Posterior vena cava (tissue), 2 donors: ENCODE measurements at regions not wholly inside any gene's neighbourhood (a gene's known extent, or its start where the extent isn't known, plus 50 kb on each side); places are given as distances from the start of the nearest gene placed in this dataset.
"Not testable (repeated sequence)": the region's sequence is repeated elsewhere in the genome, so short reads cannot be mapped to it uniquely, and the experiment has no call there.

Experiments
- DNase-seq: peaks from one replicate; pipeline ENCODE4 v3.0.0-alpha.2; 2020; ENCODE audit warnings: low spot score
- intact Hi-C, 2 donors: fragments of 100-400 bp; cut with DNase I; formaldehyde crosslinking; loops; one replicate each; pipeline versions ENCODE4 v1.14.1 to v1.14.2; 2022 to 2023
- donor health status: DM: yes; HTN: yes; CAD: no.
- donor health status: DM: yes; HTN: yes; CAD: no.

DNA sequence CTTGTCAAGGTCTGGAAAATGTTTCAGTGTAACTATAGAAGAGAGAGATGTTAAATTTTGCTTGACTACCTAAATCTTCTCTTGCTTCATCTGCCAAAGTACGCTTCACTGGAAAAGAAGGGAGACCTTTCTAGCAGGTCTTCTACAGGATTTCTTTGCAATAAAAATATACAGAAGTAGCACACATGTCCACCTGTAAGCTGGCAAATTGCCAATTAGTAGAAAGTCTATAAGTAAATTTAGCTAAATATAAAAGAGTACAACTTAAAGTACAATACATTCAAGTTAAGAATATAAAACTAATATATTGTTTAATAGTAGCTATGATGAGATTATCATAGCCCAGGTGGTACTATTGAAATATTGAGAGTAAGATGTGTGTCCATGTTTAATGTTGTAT lies 128.5 kb upstream of the EDNRB start:
- intact Hi-C loops: no loop called here
- DNase-seq: no peak

DNA sequence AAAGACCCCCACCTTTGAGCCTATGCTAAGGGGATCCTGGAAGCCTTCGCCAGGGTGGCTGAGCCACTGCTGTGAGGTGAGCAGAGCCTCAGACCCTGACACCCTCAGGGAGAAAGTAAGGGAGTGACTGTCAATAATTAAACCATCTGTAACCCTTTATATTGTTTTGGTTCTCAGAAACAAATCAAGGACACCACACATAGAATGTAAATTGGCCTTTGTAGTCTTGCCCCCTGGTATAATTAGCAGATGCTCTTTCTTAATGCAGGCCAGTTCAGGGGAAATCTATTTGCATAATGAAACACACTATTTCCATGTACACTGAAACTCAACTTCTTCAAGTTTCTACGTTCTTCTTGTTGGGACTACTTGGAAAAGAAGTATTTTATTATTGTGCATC lies 127.7 kb upstream of the EDNRB start:
- DNase-seq: no peak
- intact Hi-C loops: no loop called here

DNA sequence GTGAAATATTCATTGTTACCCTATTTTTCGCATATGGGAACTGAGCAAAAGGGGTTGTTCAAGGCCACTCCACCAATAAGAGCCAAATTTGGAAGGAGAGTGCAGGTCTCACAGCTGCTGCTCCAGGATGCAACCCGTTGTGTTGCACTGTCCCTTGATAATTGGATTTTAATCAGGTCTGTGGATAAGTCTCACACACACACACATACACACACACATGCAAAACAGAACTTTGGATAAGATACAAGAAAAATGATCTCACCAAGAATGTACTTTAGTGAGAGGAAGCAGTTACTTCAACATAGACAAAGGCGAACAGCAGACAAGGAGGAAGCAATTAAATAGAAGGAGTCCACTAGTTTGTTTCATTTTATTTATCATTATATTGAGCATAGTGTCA lies 127.3 kb upstream of the EDNRB start:
- no peak for DNase-seq
- intact Hi-C loops: no loop called here

DNA sequence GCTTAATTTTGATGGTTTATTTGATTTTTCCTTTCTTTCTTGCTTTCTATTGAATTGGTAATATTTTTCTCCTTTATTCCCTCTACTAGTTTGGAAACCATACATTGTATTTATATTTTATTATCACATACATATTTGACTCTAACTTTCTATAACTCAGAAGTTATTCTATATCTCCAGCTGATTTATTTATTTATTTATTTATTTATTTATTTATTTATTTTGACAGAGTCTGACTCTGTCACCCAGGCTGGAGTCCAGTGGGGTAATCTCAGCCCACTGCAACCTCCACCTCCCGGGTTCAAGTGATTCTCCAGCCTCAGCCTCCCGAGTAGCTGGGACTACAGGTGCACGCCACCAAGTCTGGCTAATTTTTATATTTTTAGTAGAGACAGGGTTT lies 122.7 kb upstream of the EDNRB start:
- DNase-seq, intact Hi-C loops: not testable (repeated sequence)

DNA sequence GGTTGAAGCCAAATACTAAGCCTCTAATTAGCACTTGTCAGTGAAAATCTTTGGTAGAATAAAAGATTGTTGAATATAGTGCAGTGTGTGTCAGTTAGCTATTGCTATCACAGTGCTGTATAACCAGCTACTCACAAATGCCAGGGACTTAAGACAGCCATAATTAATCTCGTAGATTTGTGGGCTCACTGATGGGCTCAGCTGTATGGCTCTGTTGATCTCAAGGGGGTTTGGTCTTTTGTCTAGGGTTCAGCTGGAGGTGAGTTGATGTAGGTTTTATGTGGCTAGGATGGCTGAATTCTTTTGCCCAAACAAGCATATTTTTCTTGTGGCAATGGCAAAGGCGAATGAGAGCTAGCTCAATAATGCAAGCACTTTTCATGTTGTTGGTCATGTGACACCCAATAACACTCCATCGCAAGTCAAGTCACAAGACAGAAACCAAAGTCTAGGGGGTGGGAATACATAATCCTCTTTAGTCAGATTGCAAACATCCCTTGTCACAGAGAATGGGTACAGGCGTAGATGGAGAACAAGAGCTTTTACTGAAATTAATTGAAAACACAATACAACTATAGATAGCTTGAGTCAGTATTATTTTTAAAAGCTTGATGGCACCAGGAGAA lies 121.7 kb upstream of the EDNRB start:
- DNase-seq: no peak
- intact Hi-C loops: no loop called here

DNA sequence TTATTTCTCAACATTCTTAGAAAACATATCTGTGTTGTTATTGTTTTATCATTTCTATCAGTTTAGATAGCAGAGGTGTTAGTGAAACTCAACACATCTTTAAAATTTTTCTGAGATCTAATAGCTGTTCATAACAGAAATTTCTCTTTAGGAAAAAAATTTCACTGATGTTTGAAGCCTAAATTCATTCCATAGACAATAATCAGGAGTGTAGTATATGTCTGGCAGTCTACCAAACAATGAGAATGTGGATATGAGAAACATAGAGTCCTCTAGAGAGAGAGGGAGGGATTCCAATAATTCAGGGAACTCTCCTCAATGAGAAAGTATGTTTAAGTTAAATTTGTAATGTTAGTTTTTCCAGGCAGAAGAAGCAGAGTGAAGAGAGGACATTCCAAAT lies 118.2 kb upstream of the EDNRB start:
- intact Hi-C loops: loop anchor here in 1 of 2 donors (5.0 kb wide), 2 partner anchors 1065 to 1095 kb away; no protein-coding TSS in a partner anchor
- no peak for DNase-seq

DNA sequence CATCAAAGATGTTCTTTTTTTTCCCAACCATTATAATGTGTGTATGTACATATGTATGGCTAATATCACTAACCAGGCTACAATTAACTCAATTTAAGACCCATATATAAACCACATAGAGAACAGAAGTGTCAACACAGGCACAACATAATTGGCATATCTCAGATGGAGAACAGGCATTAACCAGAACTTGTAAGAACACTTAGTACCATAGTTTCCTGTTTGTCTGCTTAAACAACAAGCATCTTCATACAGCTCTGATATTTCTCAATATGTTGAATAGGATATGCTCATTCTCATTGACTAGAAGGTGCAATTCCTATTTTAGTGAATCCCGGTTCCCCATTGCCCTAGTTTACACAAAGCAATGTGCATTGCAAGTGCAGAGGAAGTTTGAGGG lies 116.9 kb upstream of the EDNRB start:
- intact Hi-C loops: loop anchor here in 1 of 2 donors (5.0 kb wide), 2 partner anchors 1063 to 1097 kb away; no protein-coding TSS in a partner anchor
- DNase-seq: no peak

DNA sequence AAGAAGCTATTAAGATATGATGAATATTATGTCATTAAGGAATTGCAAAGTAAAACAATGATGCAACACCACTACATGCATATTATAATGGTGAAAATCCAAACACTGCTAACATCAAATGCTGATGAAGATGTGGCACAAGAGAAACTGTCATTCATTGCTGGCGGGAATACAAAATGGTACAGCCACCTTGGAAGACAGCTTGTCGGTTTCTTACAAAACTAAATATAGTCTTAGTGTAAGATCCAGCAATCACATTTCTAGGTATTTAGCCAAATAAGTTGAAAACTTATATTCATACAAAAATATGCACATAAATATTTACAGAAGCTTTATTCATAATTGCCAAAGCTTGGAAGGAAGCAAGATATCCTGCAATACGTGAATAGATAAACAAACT lies 114.9 kb upstream of the EDNRB start:
- intact Hi-C loops: no loop called here
- no peak for DNase-seq

DNA sequence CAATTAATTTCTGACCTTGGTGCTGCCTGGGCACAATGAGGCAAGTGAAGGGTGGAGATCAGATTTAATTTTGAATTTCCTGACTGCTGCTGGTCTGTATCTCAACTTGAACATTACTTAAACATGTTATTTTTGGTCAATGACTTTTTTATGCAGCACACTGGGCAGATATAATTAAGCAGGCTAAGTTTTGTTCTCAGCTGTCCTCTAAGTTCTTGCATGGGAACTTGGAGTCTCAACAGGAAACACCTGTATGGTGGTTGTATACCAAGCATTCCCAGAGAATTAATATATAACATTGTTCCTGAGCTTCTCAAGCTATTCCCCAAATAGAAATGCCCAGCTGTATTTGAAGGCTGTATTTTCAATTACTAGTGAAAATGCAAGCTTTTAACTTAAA lies 113.5 kb upstream of the EDNRB start:
- intact Hi-C loops: no loop called here
- DNase-seq: no peak

DNA sequence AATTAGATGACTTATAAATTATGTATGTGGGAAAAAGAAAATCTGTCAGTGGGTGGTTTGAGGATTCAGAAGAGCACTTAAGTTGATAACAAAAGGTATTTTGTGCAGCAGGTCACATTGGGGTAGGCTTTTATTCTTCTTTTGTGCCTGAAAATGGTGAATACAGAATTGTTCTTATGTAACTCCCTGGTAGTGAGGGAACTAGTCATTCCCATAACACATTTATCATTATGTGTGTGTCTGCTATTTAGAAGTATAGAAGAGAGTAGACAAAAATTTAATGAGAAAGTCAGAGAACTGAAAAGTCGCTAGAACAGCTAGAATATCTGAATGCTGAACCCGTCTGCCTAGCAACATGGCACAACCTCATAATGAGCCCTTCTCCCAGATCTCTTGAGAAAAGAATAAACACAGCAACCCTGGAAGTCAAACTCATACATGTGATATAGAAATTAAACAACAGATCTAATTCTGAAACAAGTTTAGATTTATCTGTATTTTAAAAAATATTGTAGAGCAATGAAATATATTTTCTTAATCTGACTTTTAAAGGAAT lies 111.8 kb upstream of the EDNRB start:
- intact Hi-C loops: no loop called here
- no peak for DNase-seq

DNA sequence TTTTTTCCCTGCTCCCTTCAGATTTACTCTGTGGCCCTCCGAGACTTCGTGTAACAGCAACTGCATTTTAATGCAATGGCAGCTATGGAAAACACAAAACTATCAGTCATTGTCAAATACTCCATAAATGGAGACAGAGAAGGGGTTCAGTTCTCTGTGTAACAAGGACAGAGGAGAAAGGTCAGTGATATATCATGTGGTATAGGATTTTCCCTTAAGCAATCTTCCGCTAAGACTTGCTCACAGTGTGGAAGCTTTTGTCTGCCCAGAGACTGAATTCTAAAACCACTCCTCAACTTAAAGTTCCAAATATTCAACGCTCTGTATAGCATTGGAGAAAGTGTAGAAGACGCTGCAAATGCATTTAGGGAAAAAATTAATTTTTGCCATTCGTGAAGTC lies 111.3 kb upstream of the EDNRB start:
- DNase-seq: no peak
- intact Hi-C loops: no loop called here

DNA sequence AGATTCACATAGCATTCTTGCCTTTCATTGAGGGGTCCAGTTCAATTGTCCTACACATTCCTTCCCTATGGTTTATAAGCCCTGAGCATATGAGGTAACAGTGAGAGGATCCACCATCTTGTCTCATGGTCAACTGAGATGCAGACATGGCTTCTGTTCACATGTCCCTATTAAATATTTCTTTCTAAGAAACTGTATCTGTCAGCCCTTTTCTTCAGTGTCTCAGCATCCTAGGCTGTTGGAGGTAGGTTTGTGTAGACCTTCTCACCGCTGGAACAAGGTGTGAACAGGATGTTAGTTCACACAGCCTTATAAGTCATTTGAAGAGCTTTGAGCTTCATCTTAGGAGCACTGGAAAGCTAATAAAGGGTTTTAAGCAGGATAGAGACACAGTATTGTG lies 110.3 kb upstream of the EDNRB start:
- no peak for DNase-seq
- intact Hi-C loops: no loop called here

DNA sequence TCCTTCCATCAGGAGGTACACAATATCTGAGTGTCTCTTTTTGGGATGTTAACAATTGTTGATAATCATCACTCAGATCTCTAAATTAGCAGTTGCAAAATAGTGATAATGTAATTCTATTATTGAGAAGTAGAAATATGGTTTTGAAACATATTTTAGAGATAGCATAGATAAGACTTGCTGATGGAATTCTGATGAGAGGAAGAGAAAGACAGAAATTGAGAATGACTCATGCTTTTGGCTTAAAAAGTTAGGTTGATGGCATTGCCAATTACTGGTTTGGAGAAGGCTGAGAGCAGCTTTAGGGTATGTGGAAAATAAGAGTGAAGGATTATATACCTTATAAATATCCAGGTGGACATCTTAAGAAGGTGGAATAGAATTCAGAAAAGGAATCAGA lies 106.4 kb upstream of the EDNRB start:
- no peak for DNase-seq
- intact Hi-C loops: no loop called here

DNA sequence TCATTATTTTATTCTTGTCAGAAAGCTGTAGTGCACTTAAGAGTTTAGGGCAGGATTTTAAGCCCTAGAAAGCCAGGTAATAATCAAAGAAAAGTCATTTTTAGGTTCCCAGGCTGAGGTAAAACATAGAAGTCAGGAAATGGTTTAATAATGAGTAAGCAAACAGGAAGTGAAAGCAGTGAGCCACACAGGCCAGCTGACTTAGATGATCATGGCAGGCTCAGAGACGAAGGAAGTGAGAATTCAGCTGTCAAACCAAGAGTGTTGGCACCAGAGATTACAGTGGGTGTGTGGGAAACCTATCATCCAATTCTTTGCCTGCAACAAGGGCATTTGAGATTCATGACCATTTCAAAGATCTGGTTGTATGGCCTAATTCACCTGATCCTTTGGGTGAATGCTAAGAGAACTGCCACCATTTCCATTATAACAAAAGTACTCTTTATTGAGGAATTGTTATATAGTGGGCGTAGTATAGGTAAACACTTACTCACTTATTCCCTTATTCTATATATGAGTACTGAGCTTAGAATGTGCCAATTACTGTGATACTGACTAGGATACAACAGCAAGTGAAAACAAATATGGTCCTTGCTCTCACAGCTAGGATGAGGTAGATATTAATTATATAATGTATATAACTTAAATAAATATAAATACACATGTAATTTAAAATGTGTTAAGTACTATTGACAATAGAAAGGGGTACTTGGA lies 103.7 kb upstream of the EDNRB start:
- intact Hi-C loops: no loop called here
- no peak for DNase-seq

DNA sequence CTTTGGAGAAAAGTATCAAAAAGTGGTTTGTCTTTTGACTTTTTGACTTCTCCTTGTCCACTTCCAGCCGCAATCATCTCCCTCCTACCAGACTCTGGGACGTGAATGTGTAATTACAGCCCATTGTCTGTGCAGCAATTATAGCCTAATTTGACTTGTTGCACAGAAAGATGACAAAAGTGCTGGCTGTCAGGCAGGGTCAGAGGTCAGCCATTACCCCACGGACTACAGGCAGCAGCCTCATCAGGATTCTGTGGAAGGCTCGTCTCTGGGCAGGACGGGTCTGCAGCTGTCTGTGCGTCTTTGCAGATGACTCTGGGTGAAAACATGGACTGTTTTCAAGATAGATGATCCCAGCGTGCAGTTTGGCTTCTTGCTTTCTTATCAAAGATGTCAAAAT lies 102.2 kb upstream of the EDNRB start:
- intact Hi-C loops: no loop called here

DNA sequence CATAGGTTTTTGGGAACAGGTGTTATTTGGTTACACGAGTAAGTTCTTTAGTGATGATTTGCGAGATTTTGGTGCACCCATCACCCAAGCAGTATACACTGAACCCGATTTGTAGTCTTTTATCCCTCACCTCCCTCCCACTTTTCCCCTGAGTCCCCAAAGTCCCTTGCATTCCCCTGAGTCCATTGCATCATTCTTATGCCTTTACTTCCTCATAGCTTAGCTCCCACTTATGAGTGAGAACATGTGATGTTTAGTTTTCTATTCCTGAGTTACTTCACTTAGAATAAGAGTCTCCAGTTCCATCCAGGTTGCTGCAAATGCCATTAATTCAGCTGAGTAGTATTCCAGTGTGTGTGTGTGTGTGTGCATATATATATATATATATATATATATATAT lies 97.2 kb upstream of the EDNRB start:
- intact Hi-C loops: no loop called here
- DNase-seq: no peak

More for the DNA sequence above, 102.2 kb upstream of the EDNRB start:
- DNase-seq: no peak

DNA sequence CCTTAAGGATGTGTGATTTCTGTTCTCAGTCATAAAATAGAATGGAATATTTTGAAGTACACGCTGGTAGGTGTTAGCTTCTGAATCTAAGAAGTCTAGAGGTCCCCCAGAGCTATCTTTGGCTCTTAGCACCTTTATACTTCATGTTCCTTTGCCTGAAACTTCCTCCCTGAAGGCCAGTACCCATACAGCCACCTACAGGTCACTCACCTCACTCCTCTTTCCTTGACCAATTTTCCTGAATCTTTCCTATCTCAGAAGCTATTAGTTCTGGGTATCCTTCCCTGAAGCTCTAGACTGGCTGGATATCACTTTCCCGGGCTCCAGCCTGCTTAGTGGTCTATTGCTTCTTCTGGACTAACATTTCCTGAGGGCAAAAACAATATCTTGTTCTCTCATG lies 93.4 kb upstream of the EDNRB start:
- DNase-seq: no peak
- intact Hi-C loops: no loop called here

DNA sequence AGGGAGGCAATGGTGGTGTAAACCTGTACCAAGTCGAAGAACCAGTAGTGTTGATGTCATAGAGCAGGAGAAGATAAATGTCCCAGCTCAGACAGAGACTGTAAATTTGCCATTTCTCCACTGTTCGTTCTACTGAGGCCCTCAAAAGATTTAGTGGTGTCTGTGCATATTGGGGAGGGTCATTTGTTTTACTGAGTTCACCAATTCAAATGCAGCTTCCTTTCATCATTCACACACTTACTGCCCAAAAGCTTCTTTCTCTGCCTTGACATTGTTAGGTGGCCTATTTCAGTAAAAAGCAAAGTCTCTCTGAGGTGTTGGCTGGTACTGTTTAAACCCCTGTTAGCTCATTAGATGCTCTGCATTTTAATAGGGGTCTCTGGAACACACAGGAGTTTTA lies 86.2 kb upstream of the EDNRB start:
- intact Hi-C loops: no loop called here
- no peak for DNase-seq

DNA sequence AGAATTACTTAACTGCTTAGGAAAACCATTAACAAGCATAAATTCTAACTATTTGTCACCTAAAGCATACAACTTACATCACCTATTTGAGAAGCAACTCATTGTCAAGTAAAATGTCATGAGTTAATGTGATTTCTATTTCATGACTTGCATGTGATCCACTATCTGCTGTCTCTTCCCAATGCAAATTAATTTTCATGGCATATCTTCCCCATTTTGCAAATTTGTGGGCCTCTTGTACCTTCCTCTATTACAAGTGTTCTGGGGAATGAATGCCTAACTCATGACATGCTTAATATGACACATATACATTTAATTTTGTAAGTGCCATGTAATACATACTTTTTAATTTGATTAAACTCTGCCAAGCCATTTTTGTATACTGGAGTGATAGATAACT lies 81.1 kb upstream of the EDNRB start:
- intact Hi-C loops: no loop called here
- DNase-seq: no peak

DNA sequence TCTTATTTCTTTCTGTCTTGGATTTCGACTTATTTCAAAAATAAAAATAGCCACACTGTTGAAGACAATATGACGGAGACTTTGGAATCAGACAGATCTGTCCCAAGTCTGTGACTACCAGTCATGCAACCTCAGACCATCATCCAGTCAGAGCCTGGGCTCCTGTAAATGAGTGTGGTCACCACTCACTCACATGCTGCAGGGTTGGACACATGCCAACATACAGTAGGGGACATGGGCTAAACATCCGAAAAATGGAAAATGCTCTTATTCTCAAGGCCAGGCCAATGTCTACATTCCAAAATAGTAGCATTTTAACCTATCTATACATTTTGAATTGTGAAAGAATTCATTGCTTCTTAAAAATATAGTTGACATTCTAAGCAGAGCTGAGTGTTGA lies 75.5 kb upstream of the EDNRB start:
- intact Hi-C loops: no loop called here
- no peak for DNase-seq

DNA sequence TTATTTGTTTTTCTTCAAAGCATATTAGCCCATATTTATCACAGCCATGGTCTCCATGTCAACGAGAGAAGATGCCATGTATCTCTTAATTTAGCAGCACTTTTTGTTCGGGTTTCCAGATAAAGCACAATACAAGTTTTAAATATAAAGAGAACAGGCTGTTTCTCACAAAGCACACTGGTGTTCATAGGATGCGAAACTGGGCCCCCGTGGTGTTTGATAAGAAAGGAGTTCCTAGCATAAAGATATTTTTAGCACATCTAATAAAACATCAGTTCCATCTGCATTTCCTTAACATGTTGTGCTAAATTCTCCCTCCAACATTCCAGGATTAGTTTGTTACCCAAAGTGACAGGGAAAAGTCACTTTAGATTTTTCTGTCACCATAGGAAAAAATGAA lies 72.4 kb upstream of the EDNRB start:
- DNase-seq: no peak
- intact Hi-C loops: no loop called here
